ENCODE measurements at regions not wholly inside any gene's neighbourhood (a gene's known extent, or its start where the extent isn't known, plus 50 kb on each side); places are given as distances from the start of the nearest gene placed in this dataset.

- H3K4me1 ChIP-seq: no peaks in the 10 kb centered on the region
- no peak for TF ChIP-seq POLR2A (IDR thresholded peaks at IDR 0.05)
- no peak for TF ChIP-seq POLR2AphosphoS5 (IDR thresholded peaks at IDR 0.05)
- TF ChIP-seq CTCF (IDR thresholded peaks at IDR 0.05 in 8 of 11, conservative IDR thresholded peaks at IDR 0.05 in 3 of 11): no peak
- intact Hi-C loops (cut with DNase I; ENCODE audit: low total_unique reads): no loop called here
- no peaks in the 10 kb centered on the region for H3K9me3 ChIP-seq
- H3K4me3 ChIP-seq: no peak overlapping the region
- DNase-seq: no peak
- 73 to 84% (median 79%) methylated on average over 3 of the region's 3 CpGs for WGBS, 5 donors
- no peaks in the 10 kb centered on the region for H3K27me3 ChIP-seq (replicated peaks in 1 of 7)
- no peak overlapping the region for H3K27ac ChIP-seq
- H3K36me3 ChIP-seq: no peaks in the 10 kb centered on the region
These were observed 660.3 kb downstream of the ISL1 start for GRCh38 chr5:52043543-52043942.

GRCh38 chr5:52051759-52052158, 668.5 kb downstream of the ISL1 start:
- no peaks in the 10 kb centered on the region for H3K27me3 ChIP-seq (replicated peaks in 1 of 7)
- H3K4me3 ChIP-seq: no peak overlapping the region
- whole genome bisulfite sequencing, 5 donors: 75 to 89% (median 86%) methylated on average over 3 of the region's 3 CpGs
- no peak for DNase-seq
- intact Hi-C loops (cut with DNase I; ENCODE audit: low total_unique reads): no loop called here
- H3K9me3 ChIP-seq: peaks cover 0 to 5% (median 0%) of the 10 kb centered on the region in 8 donors
- H3K4me1 ChIP-seq: no peaks in the 10 kb centered on the region
- no peak overlapping the region for H3K27ac ChIP-seq
- TF ChIP-seq POLR2AphosphoS5 (IDR thresholded peaks at IDR 0.05) (no peak), CTCF (IDR thresholded peaks at IDR 0.05 in 8 of 11, conservative IDR thresholded peaks at IDR 0.05 in 3 of 11) (no peak)
- H3K36me3 ChIP-seq: no peaks in the 10 kb centered on the region

GRCh38 chr5:52063186-52063585, 679.9 kb downstream of the ISL1 start:
- intact Hi-C loops (cut with DNase I; ENCODE audit: low total_unique reads): no loop called here
- Histone ChIP-seq H3K4me3 (no peak overlapping the region), H3K4me1 (no peaks in the 10 kb centered on the region)

GRCh38 chr5:52065182-52065581, 681.9 kb downstream of the ISL1 start:
- WGBS, 5 donors: 76 to 93% (median 87%) methylated on average over 2 of the region's 2 CpGs
- TF ChIP-seq POLR2A (IDR thresholded peaks at IDR 0.05): no peak
- TF ChIP-seq POLR2AphosphoS5 (IDR thresholded peaks at IDR 0.05): no peak
- TF ChIP-seq CTCF (IDR thresholded peaks at IDR 0.05 in 8 of 11, conservative IDR thresholded peaks at IDR 0.05 in 3 of 11): no peak

More at GRCh38 chr5:52063186-52063585, 679.9 kb downstream of the ISL1 start:
- Histone ChIP-seq H3K27me3 (replicated peaks in 1 of 7) (no peaks in the 10 kb centered on the region), H3K36me3 (no peaks in the 10 kb centered on the region), H3K27ac (no peak overlapping the region), H3K9me3 (peaks cover 0 to 31% (median 12%) of the 10 kb centered on the region in 8 donors)
- TF ChIP-seq POLR2AphosphoS5 (IDR thresholded peaks at IDR 0.05): no peak
- TF ChIP-seq POLR2A (IDR thresholded peaks at IDR 0.05): no peak
- TF ChIP-seq CTCF (IDR thresholded peaks at IDR 0.05 in 8 of 11, conservative IDR thresholded peaks at IDR 0.05 in 3 of 11): no peak
- DNase-seq: no peak
- WGBS, 5 donors: 71 to 81% (median 75%) methylated on average over 4 of the region's 4 CpGs

More at GRCh38 chr5:52065182-52065581, 681.9 kb downstream of the ISL1 start:
- H3K27me3 ChIP-seq (replicated peaks in 1 of 7): no peaks in the 10 kb centered on the region
- H3K4me1 ChIP-seq: no peaks in the 10 kb centered on the region
- no peaks in the 10 kb centered on the region for H3K36me3 ChIP-seq
- peaks cover 0 to 36% (median 20%) of the 10 kb centered on the region in 8 donors for H3K9me3 ChIP-seq
- no peak overlapping the region for H3K27ac ChIP-seq
- DNase-seq: no peak
- intact Hi-C loops (cut with DNase I; ENCODE audit: low total_unique reads): no loop called here
- H3K4me3 ChIP-seq: no peak overlapping the region
